ENCODE measurements at regions not wholly inside any gene's neighbourhood (a gene's known extent, or its start where the extent isn't known, plus 50 kb on each side); places are given as distances from the start of the nearest gene placed in this dataset.
"Not testable (repeated sequence)": the region's sequence is repeated elsewhere in the genome, so short reads cannot be mapped to it uniquely, and the experiment has no call there.

GRCh38 chr9:75628952-75629351 lies 261.5 kb upstream of the PCSK5 start:
- no peak for DNase-seq

DNA sequence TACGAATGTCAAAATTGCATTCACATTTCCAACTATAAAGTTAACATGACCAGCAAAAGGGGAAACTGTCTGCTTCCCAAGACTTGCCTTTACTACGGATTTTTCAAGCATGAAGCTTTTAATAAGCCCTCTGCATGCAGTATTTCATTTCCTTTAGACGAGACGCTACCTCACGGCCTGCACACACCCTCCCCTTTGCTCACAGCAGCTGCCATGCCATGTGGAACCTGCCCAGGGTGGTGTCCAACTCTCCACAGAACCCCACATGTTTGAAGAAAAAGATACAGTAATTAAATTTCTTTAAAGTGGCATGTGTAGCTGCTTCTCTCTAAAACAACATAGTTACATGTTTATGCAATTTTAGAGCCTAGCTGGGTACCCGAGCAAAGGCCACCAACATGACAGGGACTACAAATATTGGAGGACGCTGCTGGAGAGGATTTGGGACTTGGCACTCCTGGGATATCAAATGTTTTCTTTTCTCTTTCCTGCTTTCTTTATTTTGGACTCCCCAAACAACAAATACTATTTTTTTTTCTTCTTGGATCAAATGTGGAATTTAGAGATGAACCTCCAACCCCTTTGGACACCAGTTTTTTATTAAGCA lies 256.9 kb upstream of the PCSK5 start:
- no peak for DNase-seq

GRCh38 chr9:75636427-75637045 lies 253.9 kb upstream of the PCSK5 start:
- no peak for DNase-seq

- no peak for DNase-seq
Measured at GRCh38 chr9:75639971-75640610, 250.4 kb upstream of the PCSK5 start.

DNA sequence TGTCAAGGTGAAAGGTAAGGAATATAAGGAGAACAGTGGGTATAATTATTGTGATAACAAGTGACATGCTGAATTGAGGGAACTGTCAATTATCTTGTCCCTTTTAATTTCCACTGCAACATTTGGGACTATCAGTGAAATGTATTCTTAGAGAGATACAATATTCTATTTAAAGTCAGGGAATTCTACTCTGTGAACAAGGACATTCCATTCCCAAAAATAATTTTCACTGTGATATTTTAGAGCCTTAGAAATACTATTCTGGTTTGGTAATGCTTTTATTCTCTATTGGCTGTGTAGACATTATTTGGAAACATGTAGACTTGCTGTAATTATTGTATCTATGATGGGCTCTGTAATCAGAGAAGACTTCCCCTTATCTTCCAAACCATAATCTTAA lies 248.0 kb upstream of the PCSK5 start:
- no peak for DNase-seq

DNA sequence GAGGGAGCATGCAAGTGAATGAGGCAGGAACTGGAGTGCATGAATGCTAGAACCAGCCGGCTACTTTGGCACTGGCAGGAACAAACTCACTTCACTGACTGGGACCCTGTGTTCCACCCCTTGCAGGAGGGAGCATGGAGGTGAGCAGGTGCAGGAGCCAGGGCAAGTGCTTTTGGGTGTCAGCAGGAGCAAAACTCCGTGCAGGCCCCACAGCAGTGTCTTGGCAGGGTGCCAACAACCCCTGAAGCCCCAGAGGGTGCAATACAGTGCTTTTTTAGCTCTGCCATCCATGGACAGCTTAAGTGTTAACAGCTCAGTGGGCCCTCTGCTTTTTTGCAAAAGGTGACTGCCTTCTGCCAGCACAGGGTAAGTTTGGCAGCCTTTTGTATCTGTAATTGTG lies 245.8 kb upstream of the PCSK5 start:
- DNase-seq: no peak

DNA sequence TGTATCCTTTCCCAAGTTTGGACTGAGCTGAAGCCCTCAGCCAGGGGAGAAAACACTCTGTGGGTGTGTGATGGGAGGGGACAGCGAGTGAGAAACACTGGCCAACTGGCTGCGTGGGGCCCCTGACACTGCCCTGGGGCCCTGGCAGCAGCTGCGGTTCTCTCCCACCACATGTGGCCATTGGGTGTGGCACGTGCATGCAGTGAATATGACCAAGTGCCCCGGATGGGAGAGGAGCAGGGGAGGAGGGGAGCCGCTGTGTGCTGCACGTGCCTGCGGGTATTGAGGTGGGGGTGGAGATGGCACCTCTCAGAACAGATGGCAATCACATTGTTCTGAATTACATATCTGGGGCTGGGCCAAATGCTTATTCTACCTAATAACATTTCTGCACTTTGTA lies 242.4 kb upstream of the PCSK5 start:
- no peak for DNase-seq

GRCh38 chr9:75649060-75649459 lies 241.4 kb upstream of the PCSK5 start:
- DNase-seq: no peak

DNA sequence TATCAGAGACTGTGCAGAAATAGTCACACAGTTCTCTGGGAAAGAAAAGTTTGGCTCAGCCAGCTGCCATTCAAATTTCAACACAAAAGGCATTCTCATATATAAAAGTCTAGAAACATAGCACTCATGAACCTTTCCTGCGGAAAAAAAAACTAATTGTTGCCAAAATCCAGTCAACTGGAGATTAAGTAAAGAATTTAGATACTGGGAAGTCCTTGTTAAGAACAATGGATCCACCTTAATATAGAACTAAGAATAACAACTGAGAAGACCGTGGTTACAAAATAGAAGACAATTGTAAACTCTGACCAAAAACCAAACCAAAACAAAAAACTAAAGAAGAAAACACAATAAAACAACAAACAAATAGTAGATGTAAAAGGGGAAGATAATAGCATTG lies 238.8 kb upstream of the PCSK5 start:
- no peak for DNase-seq

DNA sequence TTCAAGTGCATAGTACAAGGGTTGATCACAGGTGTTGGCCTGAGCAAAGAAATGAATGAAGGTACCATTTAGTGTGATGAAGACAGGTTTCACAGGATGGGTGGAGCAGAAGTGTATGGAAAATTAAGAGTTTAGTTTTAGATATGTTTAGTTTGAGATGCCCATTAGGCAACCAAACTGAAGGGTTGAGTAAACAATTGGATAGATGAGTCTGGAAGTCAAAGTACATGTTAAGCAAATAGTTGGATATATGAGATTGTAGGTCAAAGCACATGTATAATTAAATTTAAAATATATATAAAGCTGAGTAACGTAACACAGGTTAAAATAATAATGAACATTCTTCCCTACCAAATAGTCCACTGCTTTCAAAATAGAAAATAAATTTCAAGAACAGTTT lies 237.1 kb upstream of the PCSK5 start:
- DNase-seq: no peak

DNA sequence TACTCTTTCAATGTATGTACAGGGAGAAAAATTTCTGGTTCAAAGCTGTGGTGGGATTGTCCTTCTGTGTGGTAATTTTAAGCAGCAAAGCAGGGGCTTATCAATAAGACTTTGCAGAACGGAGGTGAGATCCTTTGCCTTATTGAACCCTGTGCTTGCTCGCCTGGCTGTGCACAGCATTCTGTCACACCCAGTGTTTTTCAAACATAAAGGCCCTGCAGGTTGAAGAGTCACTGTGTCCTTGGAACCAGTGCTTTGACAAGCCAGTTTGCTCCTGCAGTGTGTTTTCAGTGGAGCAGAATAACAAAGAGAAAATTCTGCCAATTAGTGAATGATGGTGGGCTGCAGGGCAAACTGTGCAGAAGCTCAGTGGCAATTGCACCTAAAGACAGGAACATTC lies 236.7 kb upstream of the PCSK5 start:
- DNase-seq: no peak

DNA sequence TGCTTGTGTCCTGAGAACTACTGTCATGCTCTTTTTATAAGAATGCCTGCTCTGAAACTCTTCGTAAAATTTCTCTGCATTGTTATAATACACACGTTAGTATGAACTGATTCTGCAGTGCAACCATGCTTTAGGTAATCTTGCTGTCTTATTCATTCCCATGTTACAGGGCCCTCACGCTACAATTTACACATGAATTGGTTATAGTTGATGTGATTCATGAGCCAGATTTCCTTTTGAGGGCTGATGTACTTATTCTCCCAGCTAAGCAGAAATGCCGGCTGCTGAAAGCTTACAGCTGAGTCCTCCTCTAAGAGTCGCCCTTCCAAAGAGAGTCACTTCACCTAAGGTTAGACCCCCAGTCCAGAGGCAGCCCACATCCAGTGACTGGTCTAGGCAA lies 233.5 kb upstream of the PCSK5 start:
- no peak for DNase-seq

- no peak for DNase-seq
Measured at GRCh38 chr9:75658301-75658905, 232.1 kb upstream of the PCSK5 start.

DNA sequence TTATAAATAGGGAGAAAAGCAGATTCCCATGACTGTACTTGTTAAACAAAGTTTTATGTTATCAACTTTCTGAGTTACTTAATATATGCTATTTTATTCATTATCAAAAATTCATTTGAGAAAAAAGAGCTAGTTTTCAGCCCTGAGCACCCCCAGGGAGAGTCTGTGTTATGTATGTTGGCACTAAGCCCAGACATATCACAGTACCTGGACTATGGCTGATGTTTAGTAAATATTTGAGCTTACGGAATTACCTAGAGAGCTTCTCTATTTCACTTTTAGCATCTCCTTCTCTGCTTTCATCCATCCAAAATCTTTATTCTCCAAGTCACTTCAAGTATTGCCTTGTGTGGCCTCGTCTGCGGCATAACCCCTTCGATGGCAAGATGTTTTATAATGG lies 225.9 kb upstream of the PCSK5 start:
- DNase-seq: no peak

- no peak for DNase-seq
Measured at GRCh38 chr9:75666856-75667554, 223.5 kb upstream of the PCSK5 start.

DNA sequence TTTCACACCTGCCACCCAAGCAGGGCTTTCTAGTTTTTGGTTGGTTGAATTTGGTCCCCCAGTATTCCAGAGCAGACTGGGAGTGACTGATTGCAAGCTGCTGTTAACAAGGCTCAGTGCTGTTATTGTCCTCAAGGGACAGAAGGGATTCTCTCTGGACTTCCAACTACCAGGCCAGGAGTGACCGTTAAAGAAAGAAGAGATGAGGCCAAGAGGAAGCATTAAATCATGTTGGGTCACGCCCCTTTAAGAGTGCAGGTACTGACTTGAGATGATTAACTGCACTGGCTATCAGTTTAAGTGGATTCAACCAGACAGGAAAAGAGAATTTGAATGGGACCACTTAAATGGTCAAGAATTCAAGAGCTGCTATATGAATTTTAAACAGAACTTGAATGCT lies 220.8 kb upstream of the PCSK5 start:
- DNase-seq: no peak

DNA sequence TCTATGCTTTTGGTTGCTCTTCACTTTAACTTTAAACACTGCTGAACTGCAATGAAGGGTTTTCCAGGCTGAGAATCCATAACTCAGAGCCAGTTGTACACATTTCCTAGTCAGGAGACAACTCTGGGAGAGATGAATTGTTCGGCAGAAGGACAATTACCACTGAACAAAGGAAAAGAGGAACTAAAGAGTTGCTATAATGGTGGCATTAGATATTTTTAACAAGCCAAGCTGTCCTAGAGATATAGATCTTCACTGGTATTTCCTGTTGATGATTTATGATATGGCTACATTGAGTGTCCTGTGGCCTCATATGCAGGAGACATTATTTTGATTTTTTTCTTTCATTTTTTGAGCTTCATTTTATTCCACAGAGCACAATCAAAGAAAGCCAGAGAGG lies 219.1 kb upstream of the PCSK5 start:
- DNase-seq: no peak

DNA sequence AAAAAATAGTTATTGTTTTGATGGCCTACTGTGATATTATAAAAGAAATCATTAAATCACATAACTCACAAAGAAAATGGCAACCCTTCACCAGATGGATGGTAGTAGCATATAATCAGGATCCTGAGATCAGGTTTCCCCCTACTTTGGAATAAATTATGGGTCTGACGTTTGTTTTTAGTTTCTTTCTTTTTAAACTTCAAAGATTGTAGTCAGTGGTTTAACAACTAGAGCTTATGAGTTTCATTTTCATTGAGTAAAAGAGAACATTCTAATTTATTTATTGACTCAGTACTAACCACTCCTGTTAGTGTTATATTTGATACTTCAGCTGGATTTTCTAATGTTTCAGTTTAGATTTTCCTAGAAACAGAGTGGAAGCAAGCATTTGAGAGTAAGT lies 218.0 kb upstream of the PCSK5 start:
- no peak for DNase-seq

DNA sequence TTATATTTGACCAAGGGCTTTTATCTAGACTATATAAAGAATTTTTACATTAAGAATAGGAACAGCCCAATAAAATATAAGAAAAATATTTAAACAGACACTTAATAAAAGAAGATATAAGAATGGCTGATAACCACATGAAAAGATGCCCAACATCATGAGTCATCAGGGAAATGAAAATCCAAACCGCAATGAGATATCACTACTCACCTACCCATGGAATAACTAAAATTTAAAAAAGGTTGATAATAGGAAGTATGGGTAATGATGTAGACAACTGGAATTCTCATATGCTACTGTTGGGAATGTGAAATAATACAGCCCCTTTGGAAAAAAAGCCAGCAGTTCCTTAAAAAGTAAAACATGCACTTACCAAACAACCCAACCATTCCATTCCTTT lies 206.9 kb upstream of the PCSK5 start:
- DNase-seq: no peak

DNA sequence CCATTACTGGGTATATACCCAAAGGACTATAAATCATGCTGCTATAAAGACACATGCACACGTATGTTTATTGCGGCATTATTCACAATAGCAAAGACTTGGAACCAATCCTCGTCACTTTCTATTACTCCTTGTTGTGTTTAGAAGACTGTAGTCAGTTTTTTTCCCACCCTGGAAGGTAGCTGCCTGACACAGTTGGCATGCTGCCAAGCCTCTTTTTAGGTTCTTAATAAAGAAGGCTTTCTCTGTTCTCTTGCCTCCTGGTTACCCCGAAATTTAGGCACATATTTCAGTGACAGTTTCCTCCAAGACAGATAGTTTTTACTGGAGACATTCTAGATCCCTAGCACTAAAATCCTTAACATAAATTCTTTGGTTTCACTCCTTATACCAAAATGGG lies 205.4 kb upstream of the PCSK5 start:
- DNase-seq: no peak

DNA sequence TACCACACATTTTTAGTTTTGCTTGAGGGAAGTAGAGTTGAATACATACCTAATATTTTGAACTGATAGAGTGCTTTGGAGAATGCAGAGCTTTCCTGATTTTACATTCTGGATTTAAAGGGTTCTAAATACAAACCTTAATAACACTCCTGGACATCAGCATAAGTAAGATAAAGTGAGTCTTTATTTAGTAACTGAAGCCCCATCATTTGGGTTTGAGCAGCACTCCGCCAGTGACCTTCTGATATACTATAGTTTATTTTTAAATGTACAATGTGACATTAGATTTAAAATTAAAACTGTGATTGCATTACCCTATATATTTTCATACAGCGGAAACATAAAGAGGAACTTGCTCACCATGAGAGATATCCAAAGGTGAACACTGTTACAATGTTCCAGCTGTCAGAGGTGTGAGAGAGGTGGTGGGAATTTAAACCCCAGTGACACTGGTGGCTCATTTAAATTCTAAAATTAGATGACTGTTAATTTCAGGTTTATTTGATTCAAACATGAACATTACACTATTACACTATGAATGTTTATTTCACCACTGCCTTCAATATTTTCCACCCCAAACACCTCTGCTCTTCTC lies 203.0 kb upstream of the PCSK5 start:
- no peak for DNase-seq

DNA sequence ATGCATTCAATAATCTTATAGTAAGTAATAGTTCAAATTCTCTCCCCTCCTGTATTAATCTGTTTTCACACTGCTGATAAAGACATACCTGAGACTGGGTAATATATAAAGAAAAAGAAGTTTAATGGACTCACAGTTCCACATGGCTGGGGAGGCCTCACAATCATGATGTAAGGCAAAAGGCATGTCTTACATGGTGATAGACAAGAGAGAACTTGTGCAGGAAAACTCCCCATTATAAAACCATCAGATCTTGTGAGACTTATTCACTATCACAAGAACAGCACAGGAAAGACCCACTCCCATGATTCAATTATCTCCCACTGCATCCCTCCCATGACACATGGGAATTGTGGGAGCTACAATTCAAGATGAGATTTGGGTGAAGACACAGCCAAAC lies 199.9 kb upstream of the PCSK5 start:
- DNase-seq: not testable (repeated sequence)

DNA sequence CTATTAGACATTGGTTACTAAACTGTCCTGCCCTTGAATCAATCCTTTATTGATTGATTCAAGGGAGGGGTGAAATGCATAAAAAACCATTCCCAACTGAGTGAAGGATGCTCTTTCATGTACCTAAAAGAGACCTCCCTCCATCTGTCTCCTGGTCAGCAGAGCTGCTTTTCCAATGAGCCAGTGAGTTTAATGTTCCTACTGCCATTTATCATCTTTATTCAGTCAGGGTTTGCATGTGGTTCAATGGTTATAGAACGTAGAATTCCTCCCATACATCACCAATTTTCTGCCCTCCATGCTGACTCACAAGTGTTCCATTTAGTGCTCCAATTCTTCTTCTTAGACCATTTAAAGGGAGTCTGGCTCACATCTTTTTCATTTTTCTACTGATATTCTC lies 199.1 kb upstream of the PCSK5 start:
- no peak for DNase-seq
